Fibroblast of the aortic adventitia (primary cell): ENCODE measurements at regions not wholly inside any gene's neighbourhood (a gene's known extent, or its start where the extent isn't known, plus 50 kb on each side); places are given as distances from the start of the nearest gene placed in this dataset.

Experiments
- DNase-seq: peaks from one replicate; pipeline ENCODE4 v3.0.0-alpha.2; 2010; ENCODE audit warnings: low read depth
- H3K4me3 ChIP-seq: 2 replicates; pipeline ENCODE4 v1.5.1; 2011; ENCODE audit warnings: low read depth, mild to moderate bottlenecking, control low read depth, low read length, moderate library complexity
- CTCF ChIP-seq: IDR thresholded peaks from 2 replicates; pipeline ENCODE4 v1.5.1; 2011; ENCODE audit warnings: mild to moderate bottlenecking, low read length, control low read depth, inconsistent platforms; ENCODE audit not compliant: insufficient read depth

GRCh38 chr7:70925411-70926115 is 206.4 kb upstream of the GALNT17 start:
- no peak overlapping the region for H3K4me3 ChIP-seq
- TF ChIP-seq CTCF: no peak
- no peak for DNase-seq

GRCh38 chr7:70926666-70927065 is 205.3 kb upstream of the GALNT17 start:
- no peak for TF ChIP-seq CTCF
- no peak overlapping the region for H3K4me3 ChIP-seq
- DNase-seq: no peak

GRCh38 chr7:70935311-70935710 is 196.6 kb upstream of the GALNT17 start:
- TF ChIP-seq CTCF: no peak
- H3K4me3 ChIP-seq: no peak overlapping the region
- DNase-seq: no peak

- DNase-seq: no peak
- no peak for TF ChIP-seq CTCF
- no peak overlapping the region for H3K4me3 ChIP-seq
Measured at GRCh38 chr7:70935854-70936253, 196.1 kb upstream of the GALNT17 start.

- DNase-seq: no peak
- no peak overlapping the region for H3K4me3 ChIP-seq
- TF ChIP-seq CTCF: no peak
Measured at GRCh38 chr7:70937424-70937823, 194.5 kb upstream of the GALNT17 start.

GRCh38 chr7:70940597-70940996 is 191.3 kb upstream of the GALNT17 start:
- TF ChIP-seq CTCF: no peak
- no peak overlapping the region for H3K4me3 ChIP-seq
- DNase-seq: no peak

- no peak overlapping the region for H3K4me3 ChIP-seq
- TF ChIP-seq CTCF: no peak
- no peak for DNase-seq
Measured at GRCh38 chr7:70942791-70943190, 189.2 kb upstream of the GALNT17 start.
